Pancreas (tissue), 10 donors: ENCODE measurements at regions not wholly inside any gene's neighbourhood (a gene's known extent, or its start where the extent isn't known, plus 50 kb on each side); places are given as distances from the start of the nearest gene placed in this dataset.

Source experiments
- ATAC-seq, 4 donors: fragments of 200-7000 bp; cut with Tn5 transposase; one replicate each; pipeline versions ENCODE4 v1.8.0 to v1.9.1; 2020; ENCODE audit warnings: mild to moderate bottlenecking in 4 of 4, moderate library complexity in 4 of 4
- DNase-seq, 6 donors: peaks; one replicate each; pipeline ENCODE4 v3.0.0-alpha.2; 2020
- FAIRE-seq: peaks from 2 replicates; lab custom pipeline; 2012; peaks lifted over from hg19 to GRCh38; lab: Jason Lieb, UNC
- H3K27ac ChIP-seq, 4 donors: fragments of 200-600 bp; sonication (generic); 1 replicate in 3 of 4; 2 replicates in 1 of 4; pipeline versions ENCODE4 v1.5.0 to v1.8.0; 2020
- H3K27me3 ChIP-seq, 4 donors: fragments of 200-600 bp; one replicate each; pipeline ENCODE4 v1.8.0; 2021
- H3K36me3 ChIP-seq, 3 donors: fragments of 200-600 bp; sonication (generic) in 1 of 3; one replicate each; pipeline versions ENCODE4 v1.5.0 to v1.8.0; 2020 to 2021
- H3K4me1 ChIP-seq, 3 donors: fragments of 200-600 bp; one replicate each; pipeline ENCODE4 v1.8.0; 2021
- H3K4me3 ChIP-seq, 4 donors: fragments of 200-600 bp; sonication (generic) in 2 of 4; one replicate each; pipeline versions ENCODE4 v1.5.0 to v1.8.0; 2020 to 2021
- H3K9me3 ChIP-seq, 4 donors: fragments of 200-600 bp; one replicate each; pipeline ENCODE4 v1.8.0; 2021
- WGBS, 2 donors: extraction: QIAGEN DNeasy Blood & Tissue Kit; methylation state at CpG; one replicate each; pipeline ENCODE4 v1.1.7; 2013; 5-methylcytosine and 5-hydroxymethylcytosine counted together
- intact Hi-C, 3 donors: fragments of 100-400 bp; cut with DNase I; formaldehyde crosslinking; loops; one replicate each; pipeline versions ENCODE4 v1.11.1 to v1.14.2; 2022
- TF ChIP-seq, protein P1 (sequence below), 4 donors: fragments of 200-600 bp; sonication (generic) in 3 of 4; IDR thresholded peaks; one replicate each; pipeline versions ENCODE4 v1.5.0 to v1.8.0; 2021; ENCODE audit warnings: antibody characterized with exemption in 4 of 4
- donor health status: healthy with polysubstance abuse.
- donor health status: DM: no; HTN: no; CAD: no; lungs with moderate emphysema.
- donor health status: DM: no; HTN: no; CAD: no.
- donor health status: control.
- donor health status: control.
- donor health status: Bipolar disorder and iron deficiency.
- donor health status: DM: yes; HTN: yes; CAD: no.
- donor health status: DM: no; HTN: no; CAD: no.
- donor health status: DM: no; HTN: no; CAD: no.
- donor health status: DM: yes; HTN: yes; CAD: no.

DNA sequence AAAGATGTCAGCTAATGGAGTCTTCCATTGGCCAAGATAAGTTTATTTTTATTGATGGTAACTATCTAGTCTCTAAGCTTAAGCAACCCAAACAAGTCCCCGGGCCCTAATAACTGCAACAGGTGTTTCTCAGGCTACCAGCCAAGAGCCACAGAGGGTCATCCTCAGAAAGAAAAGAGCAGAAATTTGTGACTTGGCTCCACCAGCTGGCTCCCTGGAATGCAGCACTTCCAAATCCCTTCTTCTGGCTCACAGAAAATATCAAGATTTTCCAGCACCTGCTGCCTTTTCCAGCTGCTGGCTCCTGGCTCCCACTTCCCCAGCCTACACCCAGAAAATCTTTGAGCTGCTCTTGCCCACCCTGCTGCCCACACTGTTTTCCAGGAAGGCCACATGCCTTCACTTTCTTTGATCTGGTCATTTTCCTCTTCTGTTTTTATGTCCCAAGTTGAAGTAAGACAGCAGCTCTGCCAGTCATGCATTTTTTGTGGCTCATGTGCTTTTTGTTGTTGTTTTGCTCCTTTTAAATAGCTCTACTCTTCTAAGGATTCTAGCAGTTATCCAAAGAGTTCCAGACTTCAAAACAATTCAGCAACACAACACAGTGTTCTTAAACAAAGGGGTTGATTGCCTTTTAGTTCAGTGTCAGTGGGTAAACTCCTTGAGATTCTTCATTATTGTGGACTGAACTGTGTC lies 151.0 kb upstream of the SMLR1 start:
- H3K4me1 ChIP-seq: no peaks in the 10 kb centered on the region
- H3K9me3 ChIP-seq: no peaks in the 10 kb centered on the region
- no peak overlapping the region for H3K27ac ChIP-seq
- TF ChIP-seq, protein P1, sequence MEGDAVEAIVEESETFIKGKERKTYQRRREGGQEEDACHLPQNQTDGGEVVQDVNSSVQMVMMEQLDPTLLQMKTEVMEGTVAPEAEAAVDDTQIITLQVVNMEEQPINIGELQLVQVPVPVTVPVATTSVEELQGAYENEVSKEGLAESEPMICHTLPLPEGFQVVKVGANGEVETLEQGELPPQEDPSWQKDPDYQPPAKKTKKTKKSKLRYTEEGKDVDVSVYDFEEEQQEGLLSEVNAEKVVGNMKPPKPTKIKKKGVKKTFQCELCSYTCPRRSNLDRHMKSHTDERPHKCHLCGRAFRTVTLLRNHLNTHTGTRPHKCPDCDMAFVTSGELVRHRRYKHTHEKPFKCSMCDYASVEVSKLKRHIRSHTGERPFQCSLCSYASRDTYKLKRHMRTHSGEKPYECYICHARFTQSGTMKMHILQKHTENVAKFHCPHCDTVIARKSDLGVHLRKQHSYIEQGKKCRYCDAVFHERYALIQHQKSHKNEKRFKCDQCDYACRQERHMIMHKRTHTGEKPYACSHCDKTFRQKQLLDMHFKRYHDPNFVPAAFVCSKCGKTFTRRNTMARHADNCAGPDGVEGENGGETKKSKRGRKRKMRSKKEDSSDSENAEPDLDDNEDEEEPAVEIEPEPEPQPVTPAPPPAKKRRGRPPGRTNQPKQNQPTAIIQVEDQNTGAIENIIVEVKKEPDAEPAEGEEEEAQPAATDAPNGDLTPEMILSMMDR (IDR thresholded peaks at IDR 0.05): no peak
- H3K4me3 ChIP-seq: no peak overlapping the region
- FAIRE-seq (no peak), DNase-seq (no peak), ATAC-seq (no peak)
- 25 to 27% methylated on average over 1 of the region's 1 CpG for WGBS, 2 donors
- H3K27me3 ChIP-seq: no peaks in the 10 kb centered on the region
- intact Hi-C loops: no loop called here
- no peaks in the 10 kb centered on the region for H3K36me3 ChIP-seq

DNA sequence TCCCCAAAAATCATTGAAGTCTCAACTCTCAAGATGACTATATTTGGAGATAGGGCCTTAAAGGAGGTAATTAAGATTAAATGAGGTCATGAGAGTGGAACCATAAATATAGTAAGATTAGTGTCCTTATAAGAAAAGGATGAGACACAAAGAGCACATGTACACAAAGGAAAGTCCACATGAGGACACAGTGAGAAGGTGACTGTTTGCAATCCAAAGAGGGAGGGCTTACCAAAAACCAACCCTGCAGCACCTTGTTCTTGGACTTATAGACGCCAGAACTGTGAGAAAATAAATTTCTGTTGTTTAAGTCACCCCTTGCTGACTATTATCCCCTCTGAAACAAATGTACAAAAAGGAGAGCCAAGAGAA lies 150.4 kb upstream of the SMLR1 start:
- 30 to 32% methylated on average over 1 of the region's 1 CpG for WGBS, 2 donors
- TF ChIP-seq, protein P1 (IDR thresholded peaks at IDR 0.05): no peak
- ATAC-seq (no peak), DNase-seq (no peak), FAIRE-seq (no peak)
- no peak overlapping the region for H3K27ac ChIP-seq
- intact Hi-C loops: no loop called here
- H3K4me3 ChIP-seq: no peak overlapping the region
- no peaks in the 10 kb centered on the region for H3K4me1 ChIP-seq
- H3K36me3 ChIP-seq: no peaks in the 10 kb centered on the region
- no peaks in the 10 kb centered on the region for H3K9me3 ChIP-seq
- no peaks in the 10 kb centered on the region for H3K27me3 ChIP-seq

DNA sequence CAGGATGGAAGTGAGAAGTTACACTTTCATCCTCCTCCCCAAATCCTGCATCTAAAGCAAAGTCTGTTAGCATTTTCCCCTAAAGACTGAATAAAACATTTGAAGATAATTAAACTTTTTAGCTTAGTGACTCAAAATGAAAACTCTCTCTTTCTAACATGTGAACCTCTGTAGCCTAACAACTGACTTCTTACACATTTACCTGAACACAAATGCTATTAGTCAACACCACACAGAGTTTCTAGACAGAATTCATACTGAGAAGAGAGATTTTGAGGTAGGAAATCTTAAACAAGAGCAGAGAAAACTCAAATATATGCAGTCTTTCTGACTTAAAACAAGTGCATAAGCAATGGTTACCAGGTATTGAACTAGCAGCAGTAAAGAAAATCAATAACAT lies 149.9 kb upstream of the SMLR1 start:
- TF ChIP-seq, protein P1 (IDR thresholded peaks at IDR 0.05): no peak
- Histone ChIP-seq H3K4me3 (no peak overlapping the region), H3K9me3 (no peaks in the 10 kb centered on the region), H3K36me3 (no peaks in the 10 kb centered on the region), H3K27me3 (no peaks in the 10 kb centered on the region), H3K4me1 (no peaks in the 10 kb centered on the region), H3K27ac (no peak overlapping the region)
- FAIRE-seq (no peak), ATAC-seq (no peak), DNase-seq (no peak)
- intact Hi-C loops: no loop called here

GRCh38 chr6:130677766-130678165 lies 149.4 kb upstream of the SMLR1 start:
- H3K4me3 ChIP-seq: no peak overlapping the region
- TF ChIP-seq, protein P1 (IDR thresholded peaks at IDR 0.05): no peak
- no peaks in the 10 kb centered on the region for H3K4me1 ChIP-seq
- no peak for FAIRE-seq
- no peak for DNase-seq
- H3K9me3 ChIP-seq: no peaks in the 10 kb centered on the region
- no peak overlapping the region for H3K27ac ChIP-seq
- ATAC-seq: no peak
- WGBS, 2 donors: 66 to 73% methylated on average over 3 of the region's 3 CpGs
- H3K36me3 ChIP-seq: no peaks in the 10 kb centered on the region
- intact Hi-C loops: no loop called here
- H3K27me3 ChIP-seq: no peaks in the 10 kb centered on the region

- TF ChIP-seq, protein P1 (IDR thresholded peaks at IDR 0.05): no peak
Observed at GRCh38 chr6:130679684-130680083, 147.5 kb upstream of the SMLR1 start.

More at GRCh38 chr6:130679684-130680083, 147.5 kb upstream of the SMLR1 start:
- H3K4me1 ChIP-seq: no peaks in the 10 kb centered on the region
- no peak for ATAC-seq
- WGBS, 2 donors: 40 to 47% methylated on average over 2 of the region's 2 CpGs
- no peaks in the 10 kb centered on the region for H3K36me3 ChIP-seq
- H3K4me3 ChIP-seq: no peak overlapping the region
- no peaks in the 10 kb centered on the region for H3K9me3 ChIP-seq
- no peak for DNase-seq
- H3K27ac ChIP-seq: no peak overlapping the region
- H3K27me3 ChIP-seq: no peaks in the 10 kb centered on the region
- no peak for FAIRE-seq
- intact Hi-C loops: no loop called here
